GM18508 (cell line): ENCODE measurements at regions not wholly inside any gene's neighbourhood (a gene's known extent, or its start where the extent isn't known, plus 50 kb on each side); places are given as distances from the start of the nearest gene placed in this dataset.
"Not testable (repeated sequence)": the region's sequence is repeated elsewhere in the genome, so short reads cannot be mapped to it uniquely, and the experiment has no call there.

Experiments
- ATAC-seq: cut with Tn5 transposase; IDR thresholded peaks from one replicate; pipeline ENCODE4 v1.9.1; 2021; ENCODE audit warnings: moderate number of reproducible peaks; ENCODE audit not compliant: insufficient read depth, unreplicated experiment

GRCh38 chr6:140041571-140042332, 667.3 kb upstream of the CITED2 start:
- no peak for ATAC-seq

GRCh38 chr6:140041056-140041455, 666.6 kb upstream of the CITED2 start:
- ATAC-seq: no peak

GRCh38 chr6:140040396-140040795, 665.9 kb upstream of the CITED2 start:
- no peak for ATAC-seq

- no peak for ATAC-seq
Observed at GRCh38 chr6:140039364-140039763, 664.9 kb upstream of the CITED2 start.

- no peak for ATAC-seq
Observed at GRCh38 chr6:140036196-140036595, 661.7 kb upstream of the CITED2 start.

GRCh38 chr6:140032189-140032588, 657.7 kb upstream of the CITED2 start:
- no peak for ATAC-seq

DNA sequence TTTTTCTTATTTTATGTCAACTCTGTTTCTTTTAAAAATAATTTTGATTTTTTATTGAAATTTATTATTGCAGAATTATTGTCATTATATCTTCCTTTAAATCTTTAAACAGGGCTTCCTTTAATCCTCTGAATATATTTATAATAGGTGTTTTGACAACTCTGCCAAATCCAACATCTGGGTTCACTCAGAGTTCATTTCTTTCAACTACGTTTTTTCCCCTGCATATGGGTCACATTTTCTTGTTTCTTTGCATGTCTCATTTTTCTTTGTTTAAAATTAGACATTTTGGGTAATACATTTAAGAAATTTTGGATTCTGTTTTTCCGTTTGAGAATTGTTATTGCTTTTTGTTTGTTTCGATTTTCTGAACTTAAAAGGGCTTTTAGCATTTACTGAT, 655.1 kb upstream of the CITED2 start:
- no peak for ATAC-seq

DNA sequence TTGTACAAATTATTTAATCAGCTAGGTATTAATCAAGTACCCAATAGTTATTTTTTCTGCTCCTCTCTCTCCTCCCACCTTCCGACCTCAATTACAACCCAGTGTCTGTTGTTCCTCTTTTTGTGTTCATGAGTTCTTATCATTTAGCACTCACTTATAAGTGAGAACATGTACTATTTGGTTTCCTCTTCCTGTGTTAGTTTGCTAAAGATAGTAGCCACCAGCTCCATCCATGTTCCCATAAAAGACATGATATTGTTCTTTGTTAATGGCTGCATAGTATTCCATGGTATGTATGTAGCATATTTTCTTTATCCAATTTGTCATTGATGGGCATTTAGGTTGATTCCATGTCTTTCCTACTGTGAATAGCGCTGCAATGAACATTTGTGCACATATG, 652.8 kb upstream of the CITED2 start:
- ATAC-seq: no peak

DNA sequence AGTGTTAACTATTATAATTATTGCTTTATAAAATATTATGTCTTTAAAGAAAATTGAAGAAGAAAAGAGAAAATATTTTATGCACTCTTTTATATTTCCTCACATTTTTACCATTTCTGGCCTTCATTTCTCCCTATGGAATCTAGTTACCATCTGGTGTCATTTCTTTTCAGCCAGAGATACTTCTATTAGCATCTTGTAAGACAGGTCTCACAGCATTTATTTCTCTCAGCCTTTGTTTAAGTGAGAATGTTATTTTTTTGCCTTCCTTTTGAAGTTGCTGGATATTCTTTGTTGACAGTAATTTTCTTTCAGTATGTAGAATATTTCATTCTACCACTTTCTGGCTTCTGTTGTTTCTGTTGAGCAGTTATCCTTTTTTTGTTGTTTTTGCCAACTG, 652.1 kb upstream of the CITED2 start:
- ATAC-seq: no peak

- ATAC-seq: no peak
Observed at GRCh38 chr6:140025171-140025570, 650.7 kb upstream of the CITED2 start.

DNA sequence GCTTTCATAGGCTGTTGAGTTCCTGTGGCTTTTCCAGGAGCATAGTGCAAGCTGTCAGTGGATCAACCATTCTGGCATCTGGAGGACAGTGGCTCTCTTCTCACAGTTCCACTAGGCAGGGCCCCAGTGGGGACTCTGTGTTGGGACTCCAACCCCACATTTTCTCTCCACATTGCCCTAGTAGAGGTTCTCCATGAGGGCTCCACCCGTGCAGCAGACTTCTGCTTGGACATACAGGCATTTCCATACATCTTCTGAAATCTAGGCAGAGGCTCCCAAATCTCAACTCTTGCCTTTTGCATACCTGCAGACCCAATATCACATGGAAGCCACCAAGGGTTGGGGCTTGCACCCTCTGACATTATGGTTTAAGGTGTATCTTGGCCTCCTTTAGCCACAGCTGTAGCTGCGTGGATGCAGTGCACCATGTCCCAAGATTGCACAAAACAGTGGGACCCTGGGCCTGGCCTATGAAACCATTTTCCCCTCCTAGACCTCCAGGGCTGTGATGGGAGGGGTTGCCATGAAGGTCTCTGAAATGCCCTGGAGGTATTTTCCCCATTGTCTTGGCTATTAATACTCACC, 645.9 kb upstream of the CITED2 start:
- no peak for ATAC-seq

DNA sequence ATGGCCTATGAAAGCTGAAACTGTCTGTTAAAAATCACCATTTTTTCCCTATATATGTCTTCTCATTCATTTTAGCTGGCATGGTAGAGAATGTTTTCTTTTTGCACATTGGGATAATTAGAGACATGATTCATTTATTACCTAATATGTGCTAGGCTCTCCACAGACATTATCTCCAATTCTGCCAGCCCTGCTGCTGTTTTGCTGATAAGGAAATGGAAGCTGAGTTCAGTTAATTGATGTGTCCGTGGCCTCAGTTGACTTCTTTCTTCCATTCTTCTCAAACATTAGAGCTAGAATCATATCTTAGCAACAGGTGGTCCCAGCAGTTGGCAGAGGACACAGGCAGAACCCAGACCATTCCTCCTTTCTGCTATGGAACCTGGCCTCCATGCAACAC, 644.1 kb upstream of the CITED2 start:
- ATAC-seq: no peak

DNA sequence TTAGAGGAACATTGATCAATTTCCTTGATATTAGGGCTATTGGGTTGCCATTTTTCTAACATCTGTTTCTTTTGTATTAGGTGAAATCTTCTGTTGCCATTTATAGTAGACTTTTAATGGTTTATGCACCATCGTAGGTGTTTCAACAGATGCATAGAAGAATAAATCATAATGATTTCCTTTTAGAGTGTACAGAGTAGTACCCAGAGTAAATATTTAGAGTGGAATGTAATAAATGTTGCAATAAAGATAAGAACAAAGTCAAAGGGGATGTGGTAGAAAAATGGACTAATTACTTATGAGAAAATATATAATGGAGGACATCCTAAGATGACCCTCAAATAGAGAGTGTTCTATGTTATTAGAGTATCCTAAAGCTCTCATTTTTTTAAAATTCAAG, 643.0 kb upstream of the CITED2 start:
- ATAC-seq: no peak

GRCh38 chr6:140012150-140012549, 637.7 kb upstream of the CITED2 start:
- no peak for ATAC-seq

- no peak for ATAC-seq
Observed at GRCh38 chr6:140011537-140011936, 637.1 kb upstream of the CITED2 start.

DNA sequence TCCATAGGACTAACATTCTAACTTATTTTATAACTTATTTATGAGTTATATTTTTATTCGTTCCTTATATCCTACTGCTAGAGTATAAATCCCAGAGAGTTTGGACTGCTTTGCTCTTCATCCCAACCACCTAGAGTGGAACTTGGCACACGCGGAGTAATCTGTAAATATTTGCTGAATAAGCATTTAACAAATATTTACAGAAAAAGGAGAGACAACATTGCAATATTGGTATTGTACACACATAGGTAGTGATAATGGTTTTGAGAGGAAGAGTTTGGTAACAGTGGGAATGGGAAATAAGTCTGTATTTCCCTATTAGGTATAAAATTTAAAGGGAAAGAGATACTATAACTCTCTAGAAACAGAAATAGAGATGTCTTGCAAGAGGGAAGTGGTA, 634.8 kb upstream of the CITED2 start:
- ATAC-seq: no peak

- no peak for ATAC-seq
Observed at GRCh38 chr6:140007525-140007924, 633.1 kb upstream of the CITED2 start.

DNA sequence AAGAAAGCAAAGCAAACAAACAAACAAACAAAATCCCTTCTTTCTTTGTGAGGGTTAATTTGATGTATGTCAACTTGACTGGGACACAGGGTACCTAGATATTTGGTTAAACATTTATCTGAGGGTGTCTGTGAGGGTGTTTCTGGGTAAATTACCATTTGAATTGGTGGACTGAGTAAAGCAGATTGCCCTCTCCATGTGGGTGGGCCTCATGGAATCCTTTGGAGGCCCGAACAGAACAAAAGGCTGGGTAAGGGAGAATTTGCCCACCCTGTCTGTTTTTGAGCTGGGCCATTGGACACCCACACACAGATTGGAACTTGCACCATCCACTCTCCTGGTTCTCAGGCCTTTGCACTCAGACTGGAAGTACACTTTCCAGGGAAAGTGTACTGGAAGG, 628.8 kb upstream of the CITED2 start:
- no peak for ATAC-seq

DNA sequence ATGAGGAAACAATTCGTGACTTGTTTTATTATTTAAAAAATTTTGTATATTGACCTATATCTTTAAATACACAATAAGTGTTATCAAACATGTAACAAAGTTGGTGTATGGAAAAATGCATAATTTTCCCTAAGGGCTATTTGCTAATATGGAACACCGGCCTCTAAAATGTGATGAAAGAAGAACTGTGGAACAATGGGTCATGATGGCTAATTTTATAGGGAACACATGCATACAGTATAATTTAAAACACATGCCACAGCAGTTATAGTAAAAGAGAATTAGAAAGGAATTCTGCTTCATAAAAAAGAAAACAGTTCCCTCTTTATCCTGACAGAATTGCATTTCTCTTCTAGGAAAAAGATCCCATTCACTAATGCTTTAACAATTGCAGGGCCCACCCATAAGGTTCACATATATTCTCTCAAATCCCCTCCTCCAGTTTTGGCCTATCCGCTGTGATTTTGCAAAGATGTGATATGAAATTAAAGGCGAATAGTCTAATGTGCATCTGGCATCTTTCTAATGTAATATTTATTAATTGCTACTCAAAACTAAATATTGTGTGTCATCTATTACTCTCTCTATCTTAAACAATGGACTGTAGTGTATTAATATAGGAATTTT, 628.1 kb upstream of the CITED2 start:
- ATAC-seq: no peak

DNA sequence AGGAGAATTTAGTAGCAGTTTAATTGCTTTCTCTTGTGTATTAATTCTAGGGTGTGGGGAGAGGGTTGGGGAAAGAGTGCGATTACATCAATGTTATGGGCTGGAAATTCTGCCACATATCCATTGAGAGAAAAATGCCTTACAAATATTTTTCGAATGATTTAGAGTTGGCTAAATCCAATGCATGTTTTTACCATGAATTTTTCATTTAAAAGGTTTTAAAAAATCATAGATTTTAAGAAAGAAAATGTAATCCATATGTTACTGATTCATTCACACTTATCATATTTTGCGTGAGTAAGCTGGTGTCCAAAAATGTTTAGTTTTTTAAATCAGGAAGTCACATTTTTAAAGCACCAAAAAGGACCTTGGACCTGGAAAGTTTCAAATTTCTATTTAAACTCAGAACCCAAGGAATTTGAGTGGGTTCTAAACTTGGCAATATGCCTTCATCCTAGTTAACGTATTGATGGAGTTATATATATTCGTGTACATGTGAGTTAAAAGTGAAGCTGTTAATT, 627.4 kb upstream of the CITED2 start:
- ATAC-seq: no peak

DNA sequence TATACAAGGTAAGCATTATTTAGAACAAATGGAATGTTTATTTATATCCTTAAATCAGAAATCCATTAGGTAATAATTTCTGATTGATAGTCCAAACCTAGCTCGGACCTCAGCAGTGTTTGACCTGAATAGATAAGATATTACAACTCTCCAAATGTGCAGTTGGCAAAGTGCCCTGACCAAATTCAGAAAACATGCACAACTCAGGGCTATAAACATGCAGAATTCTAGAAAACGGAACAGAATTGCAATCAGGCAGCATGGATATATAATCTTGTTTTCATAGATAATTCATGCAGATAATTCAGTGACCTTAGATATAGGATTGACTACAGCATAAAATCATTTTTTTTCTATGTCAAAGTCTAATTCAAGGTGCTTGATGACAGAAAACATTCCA, 626.6 kb upstream of the CITED2 start:
- ATAC-seq: no peak

DNA sequence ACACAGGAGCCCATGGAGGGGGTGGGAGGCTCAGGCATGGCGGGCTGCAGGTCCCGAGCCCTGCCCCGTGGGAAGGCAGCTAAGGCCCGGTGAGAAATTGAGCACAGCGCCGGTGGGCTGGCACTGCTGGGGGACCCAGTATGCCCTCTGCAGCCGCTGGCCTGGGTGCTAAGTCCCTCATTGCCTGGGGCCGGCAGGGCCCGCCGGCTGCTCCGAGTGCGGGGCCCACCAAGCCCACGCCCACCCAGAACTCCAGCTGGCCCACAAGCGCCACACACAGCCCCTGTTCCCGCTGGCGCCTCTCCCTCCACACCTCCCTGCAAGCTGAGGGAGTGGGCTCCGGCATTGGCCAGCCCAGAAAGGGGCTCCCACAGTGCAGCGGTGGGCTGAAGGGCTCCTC, 625.2 kb upstream of the CITED2 start:
- not testable (repeated sequence) for ATAC-seq
